ENCODE measurements at regions not wholly inside any gene's neighbourhood (a gene's known extent, or its start where the extent isn't known, plus 50 kb on each side); places are given as distances from the start of the nearest gene placed in this dataset.

DNA sequence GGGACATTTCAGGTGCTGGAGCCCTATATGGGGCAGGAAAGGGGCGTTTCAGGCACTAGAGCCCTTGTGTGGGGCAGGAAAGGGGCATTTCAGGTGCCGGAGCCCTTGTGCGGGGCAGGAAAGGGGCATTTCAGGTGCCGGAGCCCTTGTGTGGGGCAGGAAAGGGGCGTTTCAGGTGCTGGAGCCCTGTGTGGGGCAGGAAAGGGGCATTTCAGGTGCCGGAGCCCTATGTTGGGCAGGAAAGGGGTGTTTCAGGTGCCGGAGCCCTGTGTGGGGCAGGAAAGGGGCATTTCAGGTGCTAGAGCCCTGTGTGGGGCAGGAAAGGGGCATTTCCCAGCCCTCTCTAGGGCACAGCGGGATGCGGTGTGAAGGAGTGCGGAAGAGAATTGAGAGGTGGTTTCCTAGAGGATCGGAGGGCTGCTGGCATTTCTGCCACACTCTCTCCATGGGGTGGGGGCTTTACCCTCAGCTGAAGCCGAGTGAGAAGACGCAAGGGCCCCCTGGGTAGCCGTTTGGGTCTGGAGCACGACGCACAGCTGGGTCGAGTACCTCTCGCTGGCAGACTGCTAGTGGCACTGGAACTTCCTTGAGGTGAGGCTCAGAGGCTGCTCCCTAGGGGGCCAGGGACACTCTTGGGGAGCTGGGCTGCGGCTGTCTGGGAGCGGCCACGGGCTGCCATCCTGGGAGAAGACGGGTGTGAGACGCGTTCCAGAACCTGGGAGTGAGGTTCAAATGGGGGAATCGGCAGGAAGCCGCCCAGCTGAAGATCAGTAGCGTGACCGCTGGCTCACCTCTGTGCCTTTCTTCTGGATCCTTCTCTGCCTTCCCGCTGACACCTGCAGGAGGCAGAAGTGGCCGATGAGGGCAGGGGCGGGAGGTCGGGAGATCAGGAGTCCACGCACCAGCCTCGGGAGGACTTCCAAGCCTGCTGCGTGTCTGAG is 122.6 kb upstream of the IRX4 start:
- no peak for TF ChIP-seq POLR2A (IDR thresholded peaks at IDR 0.05)
- no peak for TF ChIP-seq CTCF (IDR thresholded peaks at IDR 0.05)
- no peak for TF ChIP-seq EP300 (IDR thresholded peaks at IDR 0.05)

Data from ovary (tissue), 3 donors.